ENCODE measurements at regions not wholly inside any gene's neighbourhood (a gene's known extent, or its start where the extent isn't known, plus 50 kb on each side); places are given as distances from the start of the nearest gene placed in this dataset.

DNA sequence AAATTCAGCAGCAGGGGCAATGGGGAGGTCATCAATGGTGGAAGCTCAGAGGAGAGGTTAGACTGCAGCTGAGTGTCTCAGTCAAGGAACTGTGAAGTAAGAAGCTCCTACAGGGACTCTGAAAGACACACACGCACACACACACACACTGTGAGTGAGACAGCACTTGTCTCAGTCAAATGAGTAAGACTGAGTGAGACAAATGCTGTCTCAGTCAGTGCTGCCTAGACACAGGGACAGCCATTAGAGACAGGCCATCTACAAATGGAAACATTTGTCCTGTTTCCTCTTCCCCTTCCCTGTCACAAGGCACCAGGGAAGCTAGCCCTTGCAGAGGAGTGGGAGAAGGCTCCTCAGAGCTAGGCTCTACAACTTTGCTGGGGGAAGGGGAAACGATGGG, 577.4 kb upstream of the GCFC2 start (continued):
- TF ChIP-seq, protein P1, sequence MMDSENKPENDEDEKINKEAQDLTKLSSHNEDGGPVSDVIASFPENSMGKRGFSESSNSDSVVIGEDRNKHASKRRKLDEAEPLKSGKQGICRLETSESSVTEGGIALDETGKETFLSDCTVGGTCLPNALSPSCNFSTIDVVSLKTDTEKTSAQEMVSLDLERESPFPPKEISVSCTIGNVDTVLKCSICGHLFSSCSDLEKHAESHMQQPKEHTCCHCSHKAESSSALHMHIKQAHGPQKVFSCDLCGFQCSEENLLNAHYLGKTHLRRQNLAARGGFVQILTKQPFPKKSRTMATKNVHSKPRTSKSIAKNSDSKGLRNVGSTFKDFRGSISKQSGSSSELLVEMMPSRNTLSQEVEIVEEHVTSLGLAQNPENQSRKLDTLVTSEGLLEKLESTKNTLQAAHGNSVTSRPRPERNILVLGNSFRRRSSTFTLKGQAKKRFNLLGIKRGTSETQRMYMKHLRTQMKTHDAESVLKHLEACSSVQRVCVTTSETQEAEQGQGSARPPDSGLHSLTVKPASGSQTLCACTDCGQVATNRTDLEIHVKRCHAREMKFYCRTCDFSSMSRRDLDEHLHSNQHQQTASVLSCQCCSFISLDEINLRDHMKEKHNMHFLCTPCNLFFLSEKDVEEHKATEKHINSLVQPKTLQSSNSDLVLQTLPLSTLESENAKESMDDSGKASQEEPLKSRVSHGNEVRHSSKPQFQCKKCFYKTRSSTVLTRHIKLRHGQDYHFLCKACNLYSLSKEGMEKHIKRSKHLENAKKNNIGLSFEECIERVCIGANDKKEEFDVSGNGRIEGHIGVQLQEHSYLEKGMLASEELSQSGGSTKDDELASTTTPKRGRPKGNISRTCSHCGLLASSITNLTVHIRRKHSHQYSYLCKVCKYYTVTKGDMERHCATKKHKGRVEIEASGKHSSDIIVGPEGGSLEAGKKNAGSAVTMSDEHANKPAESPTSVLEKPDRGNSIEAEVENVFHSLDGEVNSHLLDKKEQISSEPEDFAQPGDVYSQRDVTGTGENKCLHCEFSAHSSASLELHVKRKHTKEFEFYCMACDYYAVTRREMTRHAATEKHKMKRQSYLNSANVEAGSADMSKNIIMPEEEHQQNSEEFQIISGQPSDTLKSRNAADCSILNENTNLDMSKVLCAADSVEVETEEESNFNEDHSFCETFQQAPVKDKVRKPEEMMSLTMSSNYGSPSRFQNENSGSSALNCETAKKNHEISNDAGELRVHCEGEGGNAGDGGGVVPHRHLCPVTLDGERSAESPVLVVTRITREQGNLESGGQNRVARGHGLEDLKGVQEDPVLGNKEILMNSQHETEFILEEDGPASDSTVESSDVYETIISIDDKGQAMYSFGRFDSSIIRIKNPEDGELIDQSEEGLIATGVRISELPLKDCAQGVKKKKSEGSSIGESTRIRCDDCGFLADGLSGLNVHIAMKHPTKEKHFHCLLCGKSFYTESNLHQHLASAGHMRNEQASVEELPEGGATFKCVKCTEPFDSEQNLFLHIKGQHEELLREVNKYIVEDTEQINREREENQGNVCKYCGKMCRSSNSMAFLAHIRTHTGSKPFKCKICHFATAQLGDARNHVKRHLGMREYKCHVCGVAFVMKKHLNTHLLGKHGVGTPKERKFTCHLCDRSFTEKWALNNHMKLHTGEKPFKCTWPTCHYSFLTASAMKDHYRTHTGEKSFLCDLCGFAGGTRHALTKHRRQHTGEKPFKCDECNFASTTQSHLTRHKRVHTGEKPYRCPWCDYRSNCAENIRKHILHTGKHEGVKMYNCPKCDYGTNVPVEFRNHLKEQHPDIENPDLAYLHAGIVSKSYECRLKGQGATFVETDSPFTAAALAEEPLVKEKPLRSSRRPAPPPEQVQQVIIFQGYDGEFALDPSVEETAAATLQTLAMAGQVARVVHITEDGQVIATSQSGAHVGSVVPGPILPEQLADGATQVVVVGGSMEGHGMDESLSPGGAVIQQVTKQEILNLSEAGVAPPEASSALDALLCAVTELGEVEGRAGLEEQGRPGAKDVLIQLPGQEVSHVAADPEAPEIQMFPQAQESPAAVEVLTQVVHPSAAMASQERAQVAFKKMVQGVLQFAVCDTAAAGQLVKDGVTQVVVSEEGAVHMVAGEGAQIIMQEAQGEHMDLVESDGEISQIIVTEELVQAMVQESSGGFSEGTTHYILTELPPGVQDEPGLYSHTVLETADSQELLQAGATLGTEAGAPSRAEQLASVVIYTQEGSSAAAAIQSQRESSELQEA (CRISPR knock-in tag; IDR thresholded peaks at IDR 0.05; ENCODE audit: not compliant biosample characterization), result no peak
- no peak for TF ChIP-seq NR2C2 (CRISPR knock-in tag; IDR thresholded peaks at IDR 0.05; ENCODE audit: borderline replicate concordance)
- TF ChIP-seq, protein P2, sequence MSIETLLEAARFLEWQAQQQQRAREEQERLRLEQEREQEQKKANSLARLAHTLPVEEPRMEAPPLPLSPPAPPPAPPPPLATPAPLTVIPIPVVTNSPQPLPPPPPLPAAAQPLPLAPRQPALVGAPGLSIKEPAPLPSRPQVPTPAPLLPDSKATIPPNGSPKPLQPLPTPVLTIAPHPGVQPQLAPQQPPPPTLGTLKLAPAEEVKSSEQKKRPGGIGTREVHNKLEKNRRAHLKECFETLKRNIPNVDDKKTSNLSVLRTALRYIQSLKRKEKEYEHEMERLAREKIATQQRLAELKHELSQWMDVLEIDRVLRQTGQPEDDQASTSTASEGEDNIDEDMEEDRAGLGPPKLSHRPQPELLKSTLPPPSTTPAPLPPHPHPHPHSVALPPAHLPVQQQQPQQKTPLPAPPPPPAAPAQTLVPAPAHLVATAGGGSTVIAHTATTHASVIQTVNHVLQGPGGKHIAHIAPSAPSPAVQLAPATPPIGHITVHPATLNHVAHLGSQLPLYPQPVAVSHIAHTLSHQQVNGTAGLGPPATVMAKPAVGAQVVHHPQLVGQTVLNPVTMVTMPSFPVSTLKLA (IDR thresholded peaks at IDR 0.05), result no peak
- no peak for TF ChIP-seq ZNF44 (CRISPR knock-in tag; IDR thresholded peaks at IDR 0.05)
- TF ChIP-seq, protein P3, sequence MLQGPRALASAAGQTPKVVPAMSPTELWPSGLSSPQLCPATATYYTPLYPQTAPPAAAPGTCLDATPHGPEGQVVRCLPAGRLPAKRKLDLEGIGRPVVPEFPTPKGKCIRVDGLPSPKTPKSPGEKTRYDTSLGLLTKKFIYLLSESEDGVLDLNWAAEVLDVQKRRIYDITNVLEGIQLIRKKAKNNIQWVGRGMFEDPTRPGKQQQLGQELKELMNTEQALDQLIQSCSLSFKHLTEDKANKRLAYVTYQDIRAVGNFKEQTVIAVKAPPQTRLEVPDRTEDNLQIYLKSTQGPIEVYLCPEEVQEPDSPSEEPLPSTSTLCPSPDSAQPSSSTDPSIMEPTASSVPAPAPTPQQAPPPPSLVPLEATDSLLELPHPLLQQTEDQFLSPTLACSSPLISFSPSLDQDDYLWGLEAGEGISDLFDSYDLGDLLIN (CRISPR knock-in tag; IDR thresholded peaks at IDR 0.05; ENCODE audit: borderline replicate concordance), result no peak
- no peak for TF ChIP-seq ZNF460 (CRISPR knock-in tag; IDR thresholded peaks at IDR 0.05; ENCODE audit: borderline replicate concordance)
- no peak for TF ChIP-seq FLYWCH1 (CRISPR knock-in tag; IDR thresholded peaks at IDR 0.05)
